ENCODE measurements at regions not wholly inside any gene's neighbourhood (a gene's known extent, or its start where the extent isn't known, plus 50 kb on each side); places are given as distances from the start of the nearest gene placed in this dataset.
A peak's percentile ranks its signal among the peaks of the same experiment; 100 is the strongest.

- Histone ChIP-seq H3K36me3 (replicated peaks) (no peaks in the 10 kb centered on the region), H3K27me3 (ENCODE audit: low read depth) (no peaks in the 10 kb centered on the region), H3K9me3 (no peaks in the 10 kb centered on the region), H3K4me3 (no peak overlapping the region), H3K4me1 (no peaks in the 10 kb centered on the region; the same call in 1 of the 2 replicates)
- in situ Hi-C loops (cut with MboI; ENCODE audit: low sequenced_read_pairs), result no loop called here
- DNase-seq (ENCODE audit: low spot score in 2 of 2), result no peak
Measured at GRCh38 chr13:71964491-71965100, 97.6 kb upstream of the DACH1 start.

GRCh38 chr13:71962735-71963134, 95.7 kb upstream of the DACH1 start:
- Histone ChIP-seq H3K4me3 (no peak overlapping the region), H3K9me3 (no peaks in the 10 kb centered on the region), H3K4me1 (no peaks in the 10 kb centered on the region; the same call in 1 of the 2 replicates), H3K36me3 (replicated peaks) (no peaks in the 10 kb centered on the region), H3K27me3 (ENCODE audit: low read depth) (no peaks in the 10 kb centered on the region)
- in situ Hi-C loops (cut with MboI; ENCODE audit: low sequenced_read_pairs), result no loop called here
- no peak for DNase-seq (ENCODE audit: low spot score in 2 of 2)

DNA sequence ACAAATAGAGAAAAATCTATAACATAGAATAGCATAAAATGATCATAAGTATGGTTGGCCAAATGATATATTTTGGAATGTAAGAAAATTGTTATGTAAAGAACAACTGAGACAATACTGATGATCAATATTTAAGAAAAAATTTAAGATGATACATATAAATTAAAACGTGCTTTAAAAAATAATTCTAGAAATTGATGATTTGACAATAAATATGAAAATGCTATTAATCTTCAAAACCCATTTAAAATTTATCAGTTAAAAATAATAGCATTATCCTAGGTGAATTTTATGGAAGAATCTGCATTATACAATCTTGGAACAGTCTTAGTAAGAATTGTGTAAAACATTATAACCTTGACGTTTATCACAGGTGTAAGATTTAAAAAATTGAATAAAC, 95.1 kb upstream of the DACH1 start:
- in situ Hi-C loops (cut with MboI; ENCODE audit: low sequenced_read_pairs), result no loop called here
- Histone ChIP-seq H3K9me3 (no peaks in the 10 kb centered on the region), H3K4me3 (no peak overlapping the region), H3K27me3 (ENCODE audit: low read depth) (no peaks in the 10 kb centered on the region), H3K36me3 (replicated peaks) (no peaks in the 10 kb centered on the region), H3K4me1 (no peaks in the 10 kb centered on the region)
- no peak for DNase-seq (ENCODE audit: low spot score in 2 of 2)

- Histone ChIP-seq H3K36me3 (replicated peaks) (no peaks in the 10 kb centered on the region), H3K4me1 (no peaks in the 10 kb centered on the region), H3K27me3 (ENCODE audit: low read depth) (no peaks in the 10 kb centered on the region), H3K9me3 (no peaks in the 10 kb centered on the region), H3K4me3 (no peak overlapping the region)
- no peak for DNase-seq (ENCODE audit: low spot score in 2 of 2)
- in situ Hi-C loops (cut with MboI; ENCODE audit: low sequenced_read_pairs), result no loop called here
Measured at GRCh38 chr13:71949441-71949840, 82.4 kb upstream of the DACH1 start.

GRCh38 chr13:71939186-71939585, 72.2 kb upstream of the DACH1 start:
- no peaks in the 10 kb centered on the region for H3K4me1 ChIP-seq
- in situ Hi-C loops (cut with MboI; ENCODE audit: low sequenced_read_pairs), result no loop called here
- no peak for DNase-seq (ENCODE audit: low spot score in 2 of 2)
- H3K27me3 ChIP-seq (ENCODE audit: low read depth), result no peaks in the 10 kb centered on the region
- no peak overlapping the region for H3K4me3 ChIP-seq
- no peaks in the 10 kb centered on the region for H3K36me3 ChIP-seq (replicated peaks)
- no peaks in the 10 kb centered on the region for H3K9me3 ChIP-seq

- in situ Hi-C loops (cut with MboI; ENCODE audit: low sequenced_read_pairs), result no loop called here
- no peaks in the 10 kb centered on the region for H3K27me3 ChIP-seq (ENCODE audit: low read depth)
- no peaks in the 10 kb centered on the region for H3K4me1 ChIP-seq
- no peak overlapping the region for H3K4me3 ChIP-seq
- H3K9me3 ChIP-seq, result no peaks in the 10 kb centered on the region
- no peak for DNase-seq (ENCODE audit: low spot score in 2 of 2)
- no peaks in the 10 kb centered on the region for H3K36me3 ChIP-seq (replicated peaks)
Measured at GRCh38 chr13:71935166-71935840, 68.3 kb upstream of the DACH1 start.

GRCh38 chr13:71924931-71925330, 57.9 kb upstream of the DACH1 start:
- Histone ChIP-seq H3K36me3 (replicated peaks) (no peaks in the 10 kb centered on the region), H3K9me3 (no peaks in the 10 kb centered on the region), H3K4me1 (peaks cover 11% of the 10 kb centered on the region), H3K27me3 (ENCODE audit: low read depth) (no peaks in the 10 kb centered on the region), H3K4me3 (no peak overlapping the region)
- no peak for DNase-seq (ENCODE audit: low spot score in 2 of 2)
- in situ Hi-C loops (cut with MboI; ENCODE audit: low sequenced_read_pairs), result no loop called here

- Histone ChIP-seq H3K27me3 (ENCODE audit: low read depth) (no peaks in the 10 kb centered on the region; the same call in 1 of the 2 replicates), H3K4me1 (peaks cover 11% of the 10 kb centered on the region), H3K4me3 (no peak overlapping the region), H3K9me3 (no peaks in the 10 kb centered on the region), H3K36me3 (replicated peaks) (no peaks in the 10 kb centered on the region)
- peak in 1 of 2 experiments; percentile 28 for DNase-seq (ENCODE audit: low spot score in 2 of 2)
- in situ Hi-C loops (cut with MboI; ENCODE audit: low sequenced_read_pairs), result no loop called here
Measured at GRCh38 chr13:71922194-71922593, 55.2 kb upstream of the DACH1 start.

Measured in HAP-1 (cell line).